Uterus (tissue), 3 donors: ENCODE measurements at regions not wholly inside any gene's neighbourhood (a gene's known extent, or its start where the extent isn't known, plus 50 kb on each side); places are given as distances from the start of the nearest gene placed in this dataset.

Experiments used
- DNase-seq, 2 donors: peaks; one replicate each; pipeline ENCODE4 v3.0.0-alpha.2; 2019 to 2020
- H3K27ac ChIP-seq, 2 donors: fragments of 200-600 bp; sonication (generic); 1 replicate in 1 of 2; 2 replicates in 1 of 2; pipeline ENCODE4 v1.5.1; 2016 to 2018
- H3K27me3 ChIP-seq, 2 donors: fragments of 200-600 bp; sonication (generic); one replicate each; pipeline ENCODE4 v1.5.1; 2018 to 2019; ENCODE audit warnings: control low read depth in 1 of 2
- H3K36me3 ChIP-seq, 2 donors: fragments of 200-600 bp; sonication (generic); one replicate each; pipeline ENCODE4 v1.5.1; 2019; ENCODE audit warnings: control low read depth in 1 of 2
- H3K4me1 ChIP-seq, 2 donors: fragments of 200-600 bp; sonication (generic); one replicate each; pipeline ENCODE4 v1.5.1; 2018 to 2019; ENCODE audit warnings: control low read depth in 1 of 2
- H3K4me3 ChIP-seq, 2 donors: fragments of 200-600 bp; sonication (generic); 1 replicate in 1 of 2; 2 replicates in 1 of 2; pipeline ENCODE4 v1.5.1; 2018 to 2019; ENCODE audit warnings: mild to moderate bottlenecking in 1 of 2
- H3K9me3 ChIP-seq, 2 donors: fragments of 200-600 bp; sonication (generic); one replicate each; pipeline ENCODE4 v1.5.1; 2019; ENCODE audit warnings: control low read depth in 1 of 2
- CTCF ChIP-seq, 4 experiments: fragments of 200-600 bp in 2 of 4; fragments of 450-650 bp in 2 of 4; sonication (generic) in 2 of 4; IDR thresholded peaks; one replicate each; pipeline ENCODE4 v1.5.1; 2016 to 2019; ENCODE audit warnings: antibody characterized with exemption in 4 of 4, mild to moderate bottlenecking in 2 of 4, moderate library complexity in 1 of 4
- POLR2A ChIP-seq, 2 donors: fragments of 450-650 bp; IDR thresholded peaks; one replicate each; pipeline ENCODE4 v1.6.1; 2016; ENCODE audit warnings: antibody characterized with exemption in 2 of 2, mild to moderate bottlenecking in 1 of 2, moderate library complexity in 1 of 2
- intact Hi-C: fragments of 100-400 bp; cut with DNase I; formaldehyde crosslinking; loops from one replicate; pipeline ENCODE4 v1.15.1; 2023; ENCODE audit warnings: low total_unique reads
- donor health status: DM: yes; HTN: yes; CAD: no.

GRCh38 chr11:129702410-129703398, 112.9 kb upstream of the TMEM45B start:
- no peak for DNase-seq
- intact Hi-C loops, result no loop called here
- Histone ChIP-seq H3K27me3 (no peaks in the 10 kb centered on the region), H3K4me1 (no peaks in the 10 kb centered on the region), H3K4me3 (no peak overlapping the region), H3K36me3 (no peaks in the 10 kb centered on the region), H3K9me3 (no peaks in the 10 kb centered on the region), H3K27ac (no peak overlapping the region)
- TF ChIP-seq CTCF (IDR thresholded peaks at IDR 0.05), result no peak
- TF ChIP-seq POLR2A (IDR thresholded peaks at IDR 0.05), result no peak

- intact Hi-C loops, result no loop called here
- no peak overlapping the region for H3K27ac ChIP-seq
- no peak overlapping the region for H3K4me3 ChIP-seq
Observed at GRCh38 chr11:129703846-129704245, 111.8 kb upstream of the TMEM45B start.

GRCh38 chr11:129704831-129705230, 110.8 kb upstream of the TMEM45B start:
- no peak for DNase-seq
- H3K4me3 ChIP-seq, result no peak overlapping the region
- intact Hi-C loops, result no loop called here
- H3K36me3 ChIP-seq, result no peaks in the 10 kb centered on the region
- no peaks in the 10 kb centered on the region for H3K9me3 ChIP-seq
- no peak overlapping the region for H3K27ac ChIP-seq
- no peaks in the 10 kb centered on the region for H3K27me3 ChIP-seq
- TF ChIP-seq CTCF (IDR thresholded peaks at IDR 0.05), result no peak
- no peak for TF ChIP-seq POLR2A (IDR thresholded peaks at IDR 0.05)
- H3K4me1 ChIP-seq, result no peaks in the 10 kb centered on the region

More at GRCh38 chr11:129703846-129704245, 111.8 kb upstream of the TMEM45B start:
- H3K4me1 ChIP-seq, result no peaks in the 10 kb centered on the region
- TF ChIP-seq CTCF (IDR thresholded peaks at IDR 0.05) (no peak), POLR2A (IDR thresholded peaks at IDR 0.05) (no peak)
- H3K9me3 ChIP-seq, result no peaks in the 10 kb centered on the region
- H3K27me3 ChIP-seq, result no peaks in the 10 kb centered on the region
- DNase-seq, result no peak
- H3K36me3 ChIP-seq, result no peaks in the 10 kb centered on the region

GRCh38 chr11:129705341-129705740, 110.3 kb upstream of the TMEM45B start:
- TF ChIP-seq CTCF (IDR thresholded peaks at IDR 0.05) (no peak), POLR2A (IDR thresholded peaks at IDR 0.05) (no peak)

GRCh38 chr11:129705933-129706332, 109.7 kb upstream of the TMEM45B start:
- Histone ChIP-seq H3K9me3 (no peaks in the 10 kb centered on the region), H3K27ac (no peak overlapping the region), H3K4me3 (no peak overlapping the region), H3K4me1 (no peaks in the 10 kb centered on the region), H3K27me3 (no peaks in the 10 kb centered on the region), H3K36me3 (no peaks in the 10 kb centered on the region)
- no peak for TF ChIP-seq CTCF (IDR thresholded peaks at IDR 0.05)
- no peak for TF ChIP-seq POLR2A (IDR thresholded peaks at IDR 0.05)
- DNase-seq, result no peak
- intact Hi-C loops, result no loop called here

More at GRCh38 chr11:129705341-129705740, 110.3 kb upstream of the TMEM45B start:
- H3K36me3 ChIP-seq, result no peaks in the 10 kb centered on the region
- no peaks in the 10 kb centered on the region for H3K4me1 ChIP-seq
- DNase-seq, result no peak
- no peaks in the 10 kb centered on the region for H3K9me3 ChIP-seq
- intact Hi-C loops, result no loop called here
- no peaks in the 10 kb centered on the region for H3K27me3 ChIP-seq
- H3K4me3 ChIP-seq, result no peak overlapping the region
- no peak overlapping the region for H3K27ac ChIP-seq
